MM.1S (cell line): ENCODE measurements at regions not wholly inside any gene's neighbourhood (a gene's known extent, or its start where the extent isn't known, plus 50 kb on each side); places are given as distances from the start of the nearest gene placed in this dataset.

Experiments
- DNase-seq: peaks from one replicate; pipeline ENCODE4 v3.0.0-alpha.2; 2015
- H2AFZ ChIP-seq: fragments of 300-600 bp; sonication (generic); 2 replicates; pipeline ENCODE4 v1.6.0; 2016; ENCODE audit warnings: antibody characterized with exemption, low read length
- H3F3A ChIP-seq: fragments of 300-600 bp; sonication (generic); 2 replicates; pipeline ENCODE4 v1.6.1; 2016; ENCODE audit warnings: mild to moderate bottlenecking, antibody characterized with exemption, low read length, moderate library complexity, mixed read lengths; ENCODE audit not compliant: insufficient read depth
- H3K27ac ChIP-seq: fragments of 300-600 bp; sonication (generic); 2 replicates; pipeline ENCODE4 v1.5.1; 2016; ENCODE audit warnings: mild to moderate bottlenecking, low read length
- H3K27me3 ChIP-seq: fragments of 300-600 bp; sonication (generic); replicated peaks from 2 replicates; pipeline ENCODE4 v1.6.0; 2016; ENCODE audit warnings: low read length; ENCODE audit not compliant: insufficient read depth
- H3K36me3 ChIP-seq: fragments of 300-600 bp; sonication (generic); replicated peaks from 2 replicates; pipeline ENCODE4 v1.6.1; 2016; ENCODE audit warnings: mild to moderate bottlenecking, low read length, mixed read lengths; ENCODE audit not compliant: insufficient read depth
- H3K4me1 ChIP-seq: fragments of 300-600 bp; sonication (generic); 2 replicates; pipeline ENCODE4 v1.6.1; 2016; ENCODE audit warnings: low read length, mixed read lengths
- H3K4me2 ChIP-seq: fragments of 300-600 bp; sonication (generic); 2 replicates; pipeline ENCODE4 v1.6.0; 2016; ENCODE audit warnings: low read depth, low read length
- H3K4me3 ChIP-seq: fragments of 300-600 bp; sonication (generic); 2 replicates; pipeline ENCODE4 v1.5.1; 2016; ENCODE audit warnings: low read length, mixed read lengths
- H3K79me2 ChIP-seq: fragments of 300-600 bp; sonication (generic); 2 replicates; pipeline ENCODE4 v1.6.1; 2016; ENCODE audit warnings: mixed run types, low read length, mixed read lengths
- H3K9ac ChIP-seq: fragments of 300-600 bp; sonication (generic); 2 replicates; pipeline ENCODE4 v1.6.1; 2016; ENCODE audit warnings: low read length, mixed read lengths
- H3K9me2 ChIP-seq: fragments of 300-600 bp; sonication (generic); replicated peaks from 2 replicates; pipeline ENCODE4 v1.6.1; 2016; ENCODE audit warnings: mild to moderate bottlenecking, low read length, mixed read lengths; ENCODE audit not compliant: insufficient read depth
- H3K9me3 ChIP-seq: fragments of 300-600 bp; sonication (generic); replicated peaks from 2 replicates; pipeline ENCODE4 v1.6.1; 2016; ENCODE audit warnings: mild to moderate bottlenecking, low read length, mixed read lengths; ENCODE audit not compliant: insufficient read depth
- H4K20me1 ChIP-seq: fragments of 300-600 bp; sonication (generic); 2 replicates; pipeline ENCODE4 v1.6.1; 2016; ENCODE audit warnings: mild to moderate bottlenecking, low read length, moderate library complexity, mixed read lengths; ENCODE audit not compliant: insufficient read depth
- EZH2 ChIP-seq: fragments of 300-600 bp; sonication (generic); optimal IDR thresholded peaks from 2 replicates; pipeline ENCODE3; 2017; ENCODE audit warnings: low read depth, mild to moderate bottlenecking, antibody characterized with exemption, low read length, mixed read lengths
- EZH2phosphoT487 ChIP-seq: fragments of 300-600 bp; sonication (generic); IDR thresholded peaks from 2 replicates; pipeline ENCODE4 v1.6.1; 2018; ENCODE audit warnings: antibody characterized with exemption, low read length
- TF ChIP-seq, protein P1 (sequence below): fragments of 300-600 bp; sonication (generic); IDR thresholded peaks from 2 replicates; pipeline ENCODE4 v1.5.1; 2016; ENCODE audit warnings: antibody characterized with exemption, low read length, mixed read lengths

DNA sequence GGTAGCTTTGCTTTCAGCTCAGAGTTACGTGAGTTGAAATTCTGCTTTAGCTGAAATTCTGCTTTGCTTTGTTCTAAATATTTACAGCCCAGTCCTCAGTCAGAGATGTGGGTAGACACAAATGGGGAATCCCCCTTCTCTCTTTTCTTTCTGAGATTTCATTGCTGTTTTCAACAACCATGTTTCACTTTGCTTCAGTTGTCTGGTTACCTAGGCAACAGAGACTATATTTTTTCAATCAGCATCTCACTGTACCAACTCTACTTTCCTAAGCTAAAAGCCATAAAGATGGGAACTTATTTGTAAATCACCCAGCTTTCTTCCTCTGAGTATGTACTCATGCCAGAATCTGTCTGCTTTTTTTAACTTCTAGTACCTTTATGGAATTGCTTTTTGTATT, 509.0 kb downstream of the OLFM4 start:
- Histone ChIP-seq H3K9ac (no peak overlapping the region), H3K4me2 (no peak overlapping the region), H3K9me2 (no peaks in the 10 kb centered on the region), H3K79me2 (no peaks in the 10 kb centered on the region), H3K9me3 (no peaks in the 10 kb centered on the region), H3F3A (no peaks in the 10 kb centered on the region), H3K36me3 (no peaks in the 10 kb centered on the region), H3K4me1 (no peaks in the 10 kb centered on the region), H2AFZ (no peak overlapping the region), H3K27me3 (no peaks in the 10 kb centered on the region), H3K27ac (no peak overlapping the region), H4K20me1 (no peaks in the 10 kb centered on the region), H3K4me3 (no peak overlapping the region)
- no peak for DNase-seq
- TF ChIP-seq EZH2 (no peak), EZH2phosphoT487 (no peak)
- TF ChIP-seq, protein P1, sequence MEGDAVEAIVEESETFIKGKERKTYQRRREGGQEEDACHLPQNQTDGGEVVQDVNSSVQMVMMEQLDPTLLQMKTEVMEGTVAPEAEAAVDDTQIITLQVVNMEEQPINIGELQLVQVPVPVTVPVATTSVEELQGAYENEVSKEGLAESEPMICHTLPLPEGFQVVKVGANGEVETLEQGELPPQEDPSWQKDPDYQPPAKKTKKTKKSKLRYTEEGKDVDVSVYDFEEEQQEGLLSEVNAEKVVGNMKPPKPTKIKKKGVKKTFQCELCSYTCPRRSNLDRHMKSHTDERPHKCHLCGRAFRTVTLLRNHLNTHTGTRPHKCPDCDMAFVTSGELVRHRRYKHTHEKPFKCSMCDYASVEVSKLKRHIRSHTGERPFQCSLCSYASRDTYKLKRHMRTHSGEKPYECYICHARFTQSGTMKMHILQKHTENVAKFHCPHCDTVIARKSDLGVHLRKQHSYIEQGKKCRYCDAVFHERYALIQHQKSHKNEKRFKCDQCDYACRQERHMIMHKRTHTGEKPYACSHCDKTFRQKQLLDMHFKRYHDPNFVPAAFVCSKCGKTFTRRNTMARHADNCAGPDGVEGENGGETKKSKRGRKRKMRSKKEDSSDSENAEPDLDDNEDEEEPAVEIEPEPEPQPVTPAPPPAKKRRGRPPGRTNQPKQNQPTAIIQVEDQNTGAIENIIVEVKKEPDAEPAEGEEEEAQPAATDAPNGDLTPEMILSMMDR = no peak

DNA sequence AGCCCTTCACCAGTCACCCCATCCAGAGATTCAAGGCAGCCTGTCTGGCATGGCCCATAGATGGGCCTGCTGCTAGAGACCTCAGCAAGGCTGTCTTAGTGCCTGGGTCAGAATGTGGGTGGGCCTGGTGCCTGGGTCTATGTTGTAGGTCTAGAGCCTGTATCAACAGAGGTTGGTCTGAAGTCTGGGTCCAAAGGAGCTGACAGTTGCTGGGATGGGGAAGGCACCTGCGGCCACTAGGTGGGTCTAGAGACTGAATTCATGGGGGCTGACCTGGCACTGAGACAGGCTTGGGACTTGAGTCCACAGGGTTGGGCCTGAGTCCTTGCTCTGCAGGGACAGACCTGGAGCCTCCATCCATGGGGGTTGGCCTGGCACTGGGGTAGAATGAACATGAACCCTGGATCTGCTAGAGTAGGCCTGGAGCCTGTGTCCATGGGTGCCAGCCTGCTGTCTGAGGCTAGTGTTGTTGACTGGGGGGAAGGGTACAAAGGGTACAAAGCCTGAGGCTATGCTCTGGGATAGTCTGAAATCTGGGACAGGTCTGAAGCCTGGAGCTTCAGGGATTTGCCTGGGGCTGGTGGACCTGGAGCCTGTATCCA, 516.8 kb downstream of the OLFM4 start:
- Histone ChIP-seq H3K9me2 (no peaks in the 10 kb centered on the region), H3K4me2 (no peak overlapping the region), H3K9ac (no peak overlapping the region), H3F3A (no peaks in the 10 kb centered on the region), H4K20me1 (no peaks in the 10 kb centered on the region), H3K36me3 (no peaks in the 10 kb centered on the region), H2AFZ (no peak overlapping the region), H3K9me3 (no peaks in the 10 kb centered on the region), H3K4me1 (no peaks in the 10 kb centered on the region), H3K79me2 (no peaks in the 10 kb centered on the region), H3K4me3 (no peak overlapping the region), H3K27ac (no peak overlapping the region), H3K27me3 (no peaks in the 10 kb centered on the region)
- no peak for TF ChIP-seq EZH2phosphoT487
- TF ChIP-seq, protein P1 = no peak
- TF ChIP-seq EZH2 = no peak
- DNase-seq = no peak

DNA sequence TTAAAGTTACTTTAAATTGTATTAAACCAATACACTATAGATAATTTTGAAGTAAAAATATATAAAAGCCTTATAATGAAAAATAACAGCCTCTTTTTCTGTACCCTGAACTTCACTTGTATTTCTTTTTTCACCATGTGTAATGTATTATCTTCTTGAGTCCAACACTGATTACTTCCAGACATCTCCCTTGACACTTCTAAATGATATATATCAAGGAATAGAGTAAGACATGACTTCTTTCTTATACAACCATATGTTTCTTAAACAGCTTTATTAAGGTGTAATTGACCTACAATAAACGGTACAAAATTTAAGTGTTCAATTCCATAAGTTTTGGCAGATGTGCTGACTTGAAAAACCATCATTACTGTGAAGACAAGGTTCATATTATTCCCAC, 531.9 kb downstream of the OLFM4 start:
- no peak for DNase-seq
- Histone ChIP-seq H3K9me3 (no peaks in the 10 kb centered on the region), H3K9me2 (no peaks in the 10 kb centered on the region), H3K4me3 (no peak overlapping the region), H3K79me2 (no peaks in the 10 kb centered on the region), H3F3A (no peaks in the 10 kb centered on the region), H3K27me3 (no peaks in the 10 kb centered on the region), H3K4me1 (no peaks in the 10 kb centered on the region), H3K27ac (no peak overlapping the region), H3K4me2 (no peak overlapping the region), H2AFZ (no peak overlapping the region), H3K9ac (no peak overlapping the region), H4K20me1 (no peaks in the 10 kb centered on the region), H3K36me3 (no peaks in the 10 kb centered on the region)
- TF ChIP-seq, protein P1 = no peak
- TF ChIP-seq EZH2 (no peak), EZH2phosphoT487 (no peak)
